ENCODE measurements at regions not wholly inside any gene's neighbourhood (a gene's known extent, or its start where the extent isn't known, plus 50 kb on each side); places are given as distances from the start of the nearest gene placed in this dataset.

DNA sequence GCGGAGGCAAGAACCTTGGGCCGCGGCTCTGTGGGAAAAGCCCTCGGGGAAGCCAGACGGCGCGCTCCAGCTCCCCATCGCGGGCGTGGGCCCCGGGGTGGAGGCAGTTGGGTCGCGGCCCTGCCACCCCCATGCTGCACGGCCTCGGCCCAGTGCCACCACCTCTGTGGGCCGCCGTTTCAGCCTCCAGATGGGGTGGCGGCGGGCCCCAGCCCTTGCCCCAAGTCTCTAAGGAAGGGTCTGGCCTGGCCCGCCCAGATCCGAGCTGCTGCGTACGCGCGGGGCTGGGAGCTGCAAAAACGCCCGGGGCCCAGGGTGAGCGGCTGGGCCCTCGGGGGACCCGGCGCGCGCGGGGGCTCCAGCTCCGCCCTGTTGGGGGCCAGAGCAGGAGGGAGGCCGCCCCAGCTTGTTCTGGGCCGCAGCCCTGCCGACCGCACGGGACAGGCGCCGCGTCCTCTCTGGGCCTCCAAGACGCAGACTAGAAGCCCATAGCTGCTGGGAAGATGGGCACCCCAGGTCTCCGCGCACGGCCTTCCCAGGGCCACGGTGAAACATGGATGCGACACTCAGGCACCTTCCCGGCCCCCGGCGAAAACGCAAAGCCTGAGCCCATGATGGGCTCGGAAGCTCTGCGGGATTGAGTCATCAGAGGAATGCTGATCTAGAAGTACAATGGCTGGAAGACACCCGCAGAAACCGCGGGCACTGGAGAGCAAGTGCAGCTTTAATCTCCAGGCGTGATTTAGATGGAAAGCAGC, 110.1 kb downstream of the KCTD15 start:
- Histone ChIP-seq H3K36me3 (no peaks in the 10 kb centered on the region), H3K27me3 (no peaks in the 10 kb centered on the region), H3K9me3 (replicated peaks) (no peaks in the 10 kb centered on the region), H3K4me3 (no peak overlapping the region), H3K4me1 (no peaks in the 10 kb centered on the region), H3K27ac (no peak overlapping the region)
- no peak for DNase-seq

DNA sequence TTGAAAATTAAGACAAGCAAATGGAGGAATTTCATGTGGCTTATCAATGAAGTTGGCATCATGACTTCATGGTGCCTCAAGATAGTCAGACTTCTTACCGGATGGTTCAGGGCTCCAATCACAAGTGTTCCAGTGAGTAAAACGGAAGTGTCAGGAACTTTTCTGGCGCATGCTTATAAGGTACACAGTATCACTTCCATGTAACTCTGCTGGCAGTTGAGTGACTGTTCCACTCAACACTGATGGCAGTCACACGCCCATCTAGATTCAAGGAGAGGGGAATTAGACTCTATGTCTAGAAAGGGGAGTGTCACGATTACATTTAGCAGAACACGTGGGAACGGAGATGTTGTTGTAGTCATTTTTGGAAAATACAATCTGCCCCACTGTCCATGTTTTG, 114.3 kb downstream of the KCTD15 start:
- Histone ChIP-seq H3K4me1 (no peaks in the 10 kb centered on the region), H3K27me3 (no peaks in the 10 kb centered on the region), H3K27ac (no peak overlapping the region), H3K36me3 (no peaks in the 10 kb centered on the region), H3K9me3 (replicated peaks) (no peaks in the 10 kb centered on the region; the same call in 1 of the 2 replicates), H3K4me3 (no peak overlapping the region)
- DNase-seq: no peak

DNA sequence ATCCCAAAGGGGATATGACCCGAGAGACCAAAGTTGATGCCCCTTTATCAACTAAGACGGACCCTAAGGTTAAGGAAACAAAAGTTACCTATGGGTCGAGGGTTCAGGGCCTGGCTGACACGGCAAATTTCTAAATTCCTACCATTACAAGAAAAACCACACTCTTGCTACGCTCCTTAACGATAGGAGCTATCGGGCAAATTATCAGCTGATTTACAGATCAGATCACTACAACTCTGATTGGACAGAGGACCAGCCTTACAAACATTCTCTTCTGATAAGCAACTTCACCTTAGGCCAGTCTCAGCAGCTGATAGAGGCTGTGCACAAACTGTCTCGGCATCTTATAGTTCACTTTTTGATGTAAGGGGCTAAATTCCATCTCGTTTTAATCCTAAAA, 117.9 kb downstream of the KCTD15 start:
- H3K27ac ChIP-seq: no peak overlapping the region
- no peaks in the 10 kb centered on the region; the same call in 1 of the 2 replicates for H3K9me3 ChIP-seq (replicated peaks)
- H3K4me1 ChIP-seq: no peaks in the 10 kb centered on the region
- DNase-seq: no peak
- H3K27me3 ChIP-seq: no peaks in the 10 kb centered on the region; the same call in 1 of the 2 replicates
- no peak overlapping the region for H3K4me3 ChIP-seq
- H3K36me3 ChIP-seq: no peaks in the 10 kb centered on the region

DNA sequence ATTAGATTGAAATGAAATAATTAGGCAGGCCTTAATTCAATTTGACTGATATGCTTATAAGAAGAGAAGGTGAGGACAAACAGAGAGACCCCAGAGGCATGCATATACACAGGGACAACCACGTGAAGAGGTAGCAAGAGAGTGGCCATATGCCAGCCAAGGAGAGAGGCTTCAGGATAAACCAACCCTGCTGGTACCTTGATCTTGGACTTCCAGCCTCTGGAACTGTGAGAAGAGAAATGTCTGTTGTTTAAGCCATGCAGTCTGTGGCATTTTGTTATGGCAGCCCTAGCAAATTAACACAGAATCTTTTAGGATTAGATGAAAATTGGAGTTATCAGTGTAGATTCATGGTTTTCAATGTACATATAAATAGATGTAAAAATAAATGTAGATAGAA, 120.1 kb downstream of the KCTD15 start:
- Histone ChIP-seq H3K27me3 (no peaks in the 10 kb centered on the region; the same call in 1 of the 2 replicates), H3K27ac (no peak overlapping the region), H3K4me3 (no peak overlapping the region), H3K4me1 (no peaks in the 10 kb centered on the region), H3K9me3 (replicated peaks) (no peaks in the 10 kb centered on the region; the same call in 1 of the 2 replicates), H3K36me3 (no peaks in the 10 kb centered on the region)
- no peak for DNase-seq

DNA sequence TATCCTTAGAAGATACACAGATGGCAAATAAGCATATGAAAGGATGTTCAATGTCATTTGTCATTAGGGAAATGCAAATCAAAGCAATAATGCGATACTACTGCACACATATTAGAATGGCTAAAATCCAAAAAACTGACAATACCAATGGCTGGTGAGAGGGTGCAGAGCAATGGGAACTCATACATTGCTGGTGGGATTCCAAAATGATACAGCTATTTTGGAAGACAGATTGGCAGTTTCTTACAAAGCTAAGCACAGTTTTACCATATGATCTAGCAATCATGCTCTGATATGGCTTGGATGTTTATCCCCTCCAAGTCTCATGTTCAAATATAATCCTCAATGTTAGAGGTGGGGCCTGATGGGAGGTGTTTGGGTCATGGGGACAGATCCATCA, 122.6 kb downstream of the KCTD15 start:
- H3K4me1 ChIP-seq: no peaks in the 10 kb centered on the region
- H3K9me3 ChIP-seq (replicated peaks): no peaks in the 10 kb centered on the region; the same call in 1 of the 2 replicates
- DNase-seq: no peak
- H3K4me3 ChIP-seq: no peak overlapping the region
- no peaks in the 10 kb centered on the region for H3K36me3 ChIP-seq
- H3K27me3 ChIP-seq: no peaks in the 10 kb centered on the region; the same call in 1 of the 2 replicates
- no peak overlapping the region for H3K27ac ChIP-seq

DNA sequence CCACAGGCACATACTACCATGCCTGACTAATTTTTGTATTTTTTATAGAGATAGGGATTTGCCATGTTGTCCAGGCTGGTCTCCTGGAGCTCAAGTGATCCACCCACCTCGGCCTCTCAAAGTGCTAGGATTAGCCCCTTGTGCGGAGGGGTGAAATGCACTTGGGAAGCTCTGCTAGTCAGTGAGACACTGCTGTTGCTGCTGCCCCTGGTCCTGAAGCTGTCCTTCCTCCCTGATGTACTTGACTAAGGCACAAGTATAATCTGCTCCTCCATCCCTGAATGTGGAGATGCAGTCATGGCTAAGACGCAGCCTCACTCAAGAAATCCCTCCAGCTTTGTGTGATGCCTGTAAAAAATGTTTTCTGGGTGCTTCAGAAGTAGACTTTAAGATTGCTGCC, 124.5 kb downstream of the KCTD15 start:
- no peaks in the 10 kb centered on the region for H3K36me3 ChIP-seq
- no peak overlapping the region for H3K4me3 ChIP-seq
- DNase-seq: no peak
- H3K9me3 ChIP-seq (replicated peaks): no peaks in the 10 kb centered on the region
- no peaks in the 10 kb centered on the region for H3K4me1 ChIP-seq
- H3K27me3 ChIP-seq: no peaks in the 10 kb centered on the region; the same call in 1 of the 2 replicates
- H3K27ac ChIP-seq: no peak overlapping the region

DNA sequence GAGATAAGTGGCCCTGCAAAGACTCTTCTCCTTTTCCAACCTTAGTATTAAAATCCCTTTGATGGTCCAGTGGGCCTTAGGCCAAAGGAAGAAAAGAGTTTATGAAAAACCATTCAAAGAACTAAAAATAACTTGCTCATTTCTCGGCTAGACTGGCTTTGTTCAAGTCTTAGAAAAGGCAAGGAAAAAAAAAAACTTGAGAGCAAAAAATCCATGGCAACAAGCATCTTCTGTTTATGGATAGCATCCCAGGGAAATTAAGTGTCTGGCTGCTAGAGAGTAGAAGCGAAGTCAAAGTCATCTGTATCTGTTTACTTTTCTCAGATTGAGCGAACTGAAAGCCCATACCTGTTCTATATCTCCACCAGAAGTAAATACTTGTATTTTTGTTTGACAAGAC, 129.6 kb downstream of the KCTD15 start:
- Histone ChIP-seq H3K4me3 (no peak overlapping the region), H3K27me3 (no peaks in the 10 kb centered on the region), H3K36me3 (no peaks in the 10 kb centered on the region), H3K9me3 (replicated peaks) (no peaks in the 10 kb centered on the region), H3K4me1 (no peaks in the 10 kb centered on the region), H3K27ac (no peak overlapping the region)
- DNase-seq: no peak

DNA sequence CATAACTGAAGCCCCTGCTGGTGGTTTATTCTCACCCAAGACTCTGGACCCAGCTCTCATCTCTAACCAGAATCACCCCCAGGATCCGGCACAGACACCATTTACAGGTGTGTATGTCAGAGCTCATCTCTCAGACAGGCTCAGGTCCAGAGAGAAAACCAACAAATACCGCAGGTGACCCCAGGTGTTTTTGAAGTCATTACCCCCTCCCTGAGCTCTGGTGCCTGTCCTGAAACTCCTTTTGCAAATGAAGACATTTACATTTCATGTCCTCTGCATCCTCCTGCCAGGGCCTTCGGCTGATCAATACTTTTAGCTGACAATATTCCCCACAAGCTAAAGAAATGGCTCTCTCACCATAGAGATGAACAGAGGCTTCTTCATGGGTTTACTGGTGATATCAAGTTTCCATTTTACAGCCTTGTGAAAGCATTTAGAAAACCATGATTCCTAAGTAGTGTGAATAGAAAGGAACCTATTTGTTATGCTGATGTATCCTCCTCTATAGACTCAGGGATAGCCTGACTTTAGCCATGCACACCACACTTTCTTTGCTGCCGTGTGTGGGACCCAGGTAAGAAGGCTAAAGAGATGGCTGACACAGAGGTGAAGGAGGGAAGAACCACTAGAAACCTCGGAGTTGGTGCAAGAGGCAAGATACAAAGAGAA, 131.3 kb downstream of the KCTD15 start:
- no peak overlapping the region for H3K27ac ChIP-seq
- H3K4me3 ChIP-seq: no peak overlapping the region
- no peaks in the 10 kb centered on the region for H3K4me1 ChIP-seq
- H3K36me3 ChIP-seq: no peaks in the 10 kb centered on the region
- DNase-seq: no peak
- no peaks in the 10 kb centered on the region for H3K27me3 ChIP-seq
- no peaks in the 10 kb centered on the region for H3K9me3 ChIP-seq (replicated peaks)

DNA sequence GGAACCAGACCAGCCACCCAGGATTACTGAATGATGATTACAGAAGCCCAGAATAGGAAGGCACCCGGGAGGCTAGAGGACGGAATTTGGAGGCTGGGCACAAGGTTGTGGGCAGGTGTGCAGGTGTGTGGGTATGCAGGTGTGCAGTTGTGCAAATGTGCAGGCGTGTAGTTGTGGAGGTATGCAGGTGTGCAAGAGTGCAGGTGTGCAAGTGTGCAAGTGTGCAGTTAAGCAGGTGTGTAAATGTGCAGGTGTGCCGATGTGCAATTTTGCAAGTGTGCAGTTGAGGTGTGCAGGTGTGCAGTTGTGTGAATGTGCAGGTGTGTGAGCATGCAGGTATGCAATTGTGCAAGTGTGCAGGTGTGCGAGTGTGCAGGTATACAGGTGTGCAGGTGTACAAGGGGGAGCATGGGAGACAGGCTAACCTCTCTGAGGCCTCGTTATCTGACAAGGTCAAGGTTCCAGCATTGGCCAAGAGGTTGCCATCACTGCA, 131.8 kb downstream of the KCTD15 start:
- DNase-seq: no peak
- no peaks in the 10 kb centered on the region for H3K36me3 ChIP-seq
- H3K9me3 ChIP-seq (replicated peaks): no peaks in the 10 kb centered on the region
- no peak overlapping the region for H3K27ac ChIP-seq
- no peaks in the 10 kb centered on the region for H3K4me1 ChIP-seq
- H3K27me3 ChIP-seq: 0 out of 2 replicates have a peak, but pooled peaks cover 5% of the 10 kb centered on the region
- no peak overlapping the region for H3K4me3 ChIP-seq

DNA sequence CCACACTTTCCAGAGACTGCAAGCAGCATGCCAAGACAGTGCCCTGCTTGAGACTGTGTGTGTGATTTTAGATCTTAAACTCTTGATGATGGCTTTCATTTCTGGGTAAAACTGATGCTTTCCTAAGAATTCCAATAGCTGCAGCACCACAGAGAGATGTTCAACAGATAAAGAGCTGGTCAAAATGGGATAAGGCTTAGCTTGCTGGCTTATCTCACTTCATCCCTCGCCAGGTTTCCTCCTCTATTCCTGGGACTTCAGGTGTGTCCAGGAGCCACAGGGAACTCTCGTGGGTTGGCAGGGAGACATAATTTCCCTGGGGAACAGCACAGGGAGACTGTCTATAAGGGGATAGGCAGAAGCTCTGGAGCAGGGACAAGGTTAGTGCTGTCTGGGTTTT, 137.3 kb downstream of the KCTD15 start:
- Histone ChIP-seq H3K27ac (no peak overlapping the region), H3K27me3 (0 out of 2 replicates have a peak, but pooled peaks cover 5% of the 10 kb centered on the region), H3K9me3 (replicated peaks) (0 out of 2 replicates have a peak, but pooled peaks cover 2% of the 10 kb centered on the region), H3K4me1 (no peaks in the 10 kb centered on the region), H3K36me3 (no peaks in the 10 kb centered on the region), H3K4me3 (no peak overlapping the region)
- DNase-seq: no peak

DNA sequence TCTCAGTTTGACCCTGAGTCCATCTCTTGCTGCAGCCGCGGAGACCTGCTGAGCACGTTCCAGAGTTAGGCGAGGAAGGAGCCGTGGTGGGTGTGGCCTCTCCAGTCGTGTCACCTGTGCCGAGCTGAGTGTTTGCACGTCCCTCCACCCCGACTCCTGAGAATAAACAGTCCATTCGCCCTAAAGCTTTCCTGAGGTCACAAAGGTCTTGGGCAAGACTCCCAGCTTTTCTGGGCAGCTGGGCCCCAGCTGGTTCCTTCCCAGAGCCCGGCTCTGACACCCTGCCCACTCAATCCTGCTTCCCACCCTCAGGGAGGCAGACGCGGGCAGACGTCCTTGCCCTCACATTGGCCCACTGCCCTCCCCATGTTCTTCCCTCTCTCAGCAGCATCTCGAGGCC, 142.2 kb downstream of the KCTD15 start:
- Histone ChIP-seq H3K27ac (no peak overlapping the region), H3K27me3 (no peaks in the 10 kb centered on the region), H3K9me3 (replicated peaks) (0 out of 2 replicates have a peak, but pooled peaks cover 2% of the 10 kb centered on the region), H3K36me3 (no peaks in the 10 kb centered on the region), H3K4me1 (no peaks in the 10 kb centered on the region), H3K4me3 (no peak overlapping the region)
- no peak for DNase-seq

DNA sequence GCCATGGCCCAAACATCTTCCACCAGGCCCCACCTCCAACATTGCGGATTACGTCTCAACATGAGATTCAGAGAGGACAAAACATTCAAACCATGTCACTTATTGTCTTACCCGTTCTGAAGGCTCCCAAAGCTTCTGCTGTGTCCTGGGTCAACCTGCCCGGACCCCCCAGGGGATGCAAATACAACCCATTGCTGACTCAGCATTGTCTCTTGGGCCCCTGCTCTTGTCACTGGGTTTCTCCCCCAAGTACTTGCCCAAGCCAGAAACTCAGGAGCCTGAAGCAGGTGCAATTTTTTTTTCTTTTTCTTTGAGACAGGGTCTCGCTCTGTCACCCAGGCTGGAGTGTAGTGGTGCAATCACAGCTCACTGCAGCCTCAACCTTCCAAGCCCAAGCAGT, 144.5 kb downstream of the KCTD15 start:
- Histone ChIP-seq H3K9me3 (replicated peaks) (0 out of 2 replicates have a peak, but pooled peaks cover 2% of the 10 kb centered on the region), H3K4me3 (no peak overlapping the region), H3K27me3 (no peaks in the 10 kb centered on the region), H3K27ac (no peak overlapping the region), H3K36me3 (no peaks in the 10 kb centered on the region), H3K4me1 (no peaks in the 10 kb centered on the region)
- no peak for DNase-seq

DNA sequence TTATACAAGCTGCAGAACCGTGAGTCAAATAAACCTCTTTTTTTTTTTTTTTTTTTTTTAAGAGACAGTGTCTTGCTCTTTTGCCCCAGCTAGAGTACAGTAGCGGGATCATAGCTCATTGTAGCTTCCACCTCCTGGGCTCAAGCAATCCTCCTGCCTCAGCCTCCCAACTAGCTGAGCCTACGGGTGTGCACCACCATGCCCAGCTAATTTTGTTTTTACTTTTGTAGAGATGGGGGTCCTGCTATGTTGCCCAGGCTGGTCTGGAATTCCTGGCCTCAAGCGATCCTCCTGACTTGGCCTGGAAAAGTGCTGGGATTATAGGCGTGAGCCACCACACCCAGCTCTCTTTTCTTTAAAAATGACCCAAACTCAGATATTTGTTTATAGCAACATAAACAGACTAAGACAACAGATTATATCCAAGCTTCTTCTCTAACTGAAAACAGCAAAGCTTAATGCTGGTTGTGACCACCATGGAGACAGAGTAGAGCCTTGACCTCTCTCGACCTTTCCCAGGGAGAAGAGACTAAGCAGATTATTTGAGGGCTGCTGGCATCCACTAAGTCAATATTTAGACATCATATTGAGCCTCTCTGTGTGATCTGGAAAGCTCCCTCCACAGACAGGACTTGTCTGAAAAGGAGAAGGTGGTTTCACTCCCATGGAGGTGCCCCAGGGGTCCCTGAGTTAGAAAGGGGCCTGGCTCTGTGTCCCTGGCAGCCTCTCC, 150.0 kb downstream of the KCTD15 start:
- Histone ChIP-seq H3K4me1 (no peaks in the 10 kb centered on the region), H3K36me3 (no peaks in the 10 kb centered on the region), H3K9me3 (replicated peaks) (no peaks in the 10 kb centered on the region), H3K27me3 (no peaks in the 10 kb centered on the region), H3K4me3 (no peak overlapping the region), H3K27ac (no peak overlapping the region)
- no peak for DNase-seq

DNA sequence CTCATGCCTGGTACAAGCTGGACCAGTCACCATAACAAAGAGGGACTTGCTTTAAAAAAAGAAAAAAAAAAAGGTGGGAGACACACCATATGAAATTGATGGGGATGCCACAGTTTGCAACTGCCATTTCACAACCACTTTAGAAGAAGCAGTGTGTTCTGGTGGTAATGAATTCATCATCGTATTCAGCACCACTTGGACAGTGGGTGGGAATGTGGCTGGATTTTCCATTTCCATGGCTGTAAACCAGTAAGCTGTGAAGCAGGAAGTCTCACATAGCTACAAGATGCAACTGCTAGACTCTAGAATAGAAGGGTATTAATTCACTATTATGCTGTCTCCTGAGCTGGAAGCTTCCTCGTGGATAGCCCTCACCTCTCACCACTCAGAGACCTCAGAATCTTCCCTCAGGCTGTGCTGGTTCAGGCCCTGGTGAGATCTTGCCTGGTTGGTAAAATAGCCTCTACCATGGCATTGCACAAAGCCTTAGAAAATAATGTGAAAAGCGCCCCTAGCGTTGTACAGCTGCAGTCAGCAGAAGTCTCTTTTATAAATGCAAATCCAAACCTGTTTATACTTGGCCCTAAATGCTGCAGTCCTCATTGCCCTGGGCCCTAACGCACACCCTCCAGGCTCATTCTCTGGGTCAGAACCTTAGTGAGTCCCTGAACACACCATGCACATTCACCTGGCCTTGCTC, 150.7 kb downstream of the KCTD15 start:
- H3K27me3 ChIP-seq: no peaks in the 10 kb centered on the region
- peak in 1 of 2 experiments; percentile 17 for DNase-seq
- H3K4me3 ChIP-seq: no peak overlapping the region
- H3K9me3 ChIP-seq (replicated peaks): no peaks in the 10 kb centered on the region
- no peaks in the 10 kb centered on the region for H3K4me1 ChIP-seq
- H3K36me3 ChIP-seq: no peaks in the 10 kb centered on the region
- no peak overlapping the region for H3K27ac ChIP-seq
